ENCODE measurements at regions not wholly inside any gene's neighbourhood (a gene's known extent, or its start where the extent isn't known, plus 50 kb on each side); places are given as distances from the start of the nearest gene placed in this dataset.
"Not testable (repeated sequence)": the region's sequence is repeated elsewhere in the genome, so short reads cannot be mapped to it uniquely, and the experiment has no call there.

DNA sequence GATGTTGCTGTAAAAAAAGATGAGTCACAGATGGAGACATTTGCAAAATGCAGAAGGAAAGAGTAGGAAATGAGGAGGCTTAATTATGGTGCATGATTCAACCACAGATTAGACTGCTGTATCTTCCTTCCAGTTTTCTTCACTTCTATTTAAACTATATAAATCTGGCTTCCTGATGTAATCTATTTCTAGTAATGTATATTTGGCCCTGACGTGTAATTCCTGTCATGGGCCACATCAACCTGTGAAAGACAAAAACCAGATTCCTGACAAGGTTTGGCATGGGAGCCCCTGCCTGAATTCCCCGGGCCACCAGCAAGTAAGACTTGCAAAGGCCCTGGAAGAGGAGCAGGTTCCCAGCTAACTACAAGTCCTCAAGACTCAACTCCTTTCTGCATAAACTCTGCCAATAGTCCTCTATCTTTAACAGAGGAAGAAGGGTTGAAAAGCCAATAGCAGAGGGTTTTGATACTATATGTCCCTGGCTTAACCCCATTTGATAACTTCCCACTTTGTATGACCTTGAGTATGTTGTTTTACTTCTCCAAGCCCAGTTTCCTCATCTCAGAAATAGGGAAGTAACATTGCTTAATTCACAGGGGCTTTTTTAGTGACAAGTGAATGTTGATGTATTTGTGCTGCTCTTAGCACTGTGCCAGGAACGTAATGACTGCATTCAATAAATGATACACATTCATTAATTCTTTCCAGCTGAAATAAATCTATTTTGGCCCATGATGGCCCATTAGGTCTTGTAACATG lies 172.7 kb downstream of the SPRY2 start:
- DNase-seq, result no peak

DNA sequence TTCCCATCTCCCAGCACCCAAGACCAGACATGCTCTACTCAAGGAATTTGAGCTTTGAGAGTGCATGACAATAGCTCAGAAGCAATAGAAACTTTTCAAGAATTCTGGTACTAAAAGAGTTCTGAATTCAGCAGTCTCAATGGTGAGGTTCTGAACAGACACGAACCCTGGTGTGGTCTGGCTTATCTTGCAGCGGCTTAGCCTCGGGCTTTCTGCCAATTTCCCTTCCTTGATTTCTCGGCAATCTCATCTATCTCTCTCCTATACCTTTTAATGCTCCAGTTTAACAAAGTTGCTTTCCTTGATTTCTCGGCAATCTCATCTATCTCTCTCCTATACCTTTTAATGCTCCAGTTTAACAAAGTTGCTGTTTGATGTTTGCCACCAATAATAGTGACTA lies 174.6 kb downstream of the SPRY2 start:
- no peak for DNase-seq

DNA sequence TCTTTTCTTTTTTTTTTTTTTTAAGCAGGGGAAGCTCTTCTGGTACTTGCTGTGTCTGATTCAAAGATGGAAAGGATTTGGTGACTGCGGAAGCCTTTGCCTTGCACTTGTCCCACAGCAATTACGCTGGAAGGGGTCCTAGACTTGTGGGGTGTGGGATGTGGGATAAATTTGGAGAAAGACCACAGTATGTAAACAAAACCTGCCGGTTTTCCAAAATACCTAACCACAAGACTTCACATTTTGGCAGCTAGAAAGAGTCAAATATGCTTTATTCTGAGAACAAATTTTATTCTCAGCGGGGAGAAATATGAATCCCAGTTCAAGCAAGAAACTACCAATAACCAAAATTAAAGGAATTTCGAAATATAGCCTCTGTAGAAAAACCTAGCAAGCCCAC lies 176.5 kb downstream of the SPRY2 start:
- DNase-seq, result no peak

DNA sequence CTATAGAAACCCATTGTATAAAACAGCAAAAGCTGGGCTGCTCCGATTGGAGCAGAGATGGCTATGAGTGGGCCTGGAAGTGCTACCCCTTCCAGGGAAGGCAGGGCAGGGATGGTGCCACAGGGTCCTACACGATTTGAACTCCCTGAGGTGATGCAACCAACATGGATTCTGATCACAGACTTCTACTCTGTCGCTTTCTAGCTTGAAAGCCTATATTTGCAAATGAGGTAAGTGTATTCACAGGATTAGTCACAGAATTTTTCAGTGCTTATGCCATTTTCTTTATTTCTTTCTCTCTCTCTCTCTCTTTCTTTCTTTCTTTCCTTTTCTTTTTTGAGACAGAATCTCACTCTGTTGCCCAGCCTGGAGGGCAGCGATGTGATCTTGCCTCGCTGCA lies 179.0 kb downstream of the SPRY2 start:
- DNase-seq, result no peak

- no peak for DNase-seq
Observed at GRCh38 chr13:80161219-80161618, 179.7 kb downstream of the SPRY2 start.

DNA sequence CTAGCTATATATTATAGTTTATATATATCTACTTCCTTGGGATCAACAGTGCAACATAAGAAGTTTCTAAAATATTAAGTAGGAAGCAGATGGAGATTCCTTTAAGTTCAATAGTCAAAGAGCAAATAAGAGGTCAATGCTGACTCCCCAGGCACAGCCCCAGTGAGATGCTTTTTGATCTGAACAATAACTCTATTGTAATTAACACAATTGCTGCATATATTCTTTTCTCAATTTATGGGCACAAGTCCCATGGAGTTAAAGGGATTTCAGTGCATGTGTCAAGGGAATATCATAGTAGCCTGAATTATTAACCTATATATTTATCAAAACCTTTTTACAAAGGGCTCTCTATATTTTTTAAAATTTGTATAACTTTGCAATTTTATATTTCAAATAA lies 180.8 kb downstream of the SPRY2 start:
- no peak for DNase-seq

DNA sequence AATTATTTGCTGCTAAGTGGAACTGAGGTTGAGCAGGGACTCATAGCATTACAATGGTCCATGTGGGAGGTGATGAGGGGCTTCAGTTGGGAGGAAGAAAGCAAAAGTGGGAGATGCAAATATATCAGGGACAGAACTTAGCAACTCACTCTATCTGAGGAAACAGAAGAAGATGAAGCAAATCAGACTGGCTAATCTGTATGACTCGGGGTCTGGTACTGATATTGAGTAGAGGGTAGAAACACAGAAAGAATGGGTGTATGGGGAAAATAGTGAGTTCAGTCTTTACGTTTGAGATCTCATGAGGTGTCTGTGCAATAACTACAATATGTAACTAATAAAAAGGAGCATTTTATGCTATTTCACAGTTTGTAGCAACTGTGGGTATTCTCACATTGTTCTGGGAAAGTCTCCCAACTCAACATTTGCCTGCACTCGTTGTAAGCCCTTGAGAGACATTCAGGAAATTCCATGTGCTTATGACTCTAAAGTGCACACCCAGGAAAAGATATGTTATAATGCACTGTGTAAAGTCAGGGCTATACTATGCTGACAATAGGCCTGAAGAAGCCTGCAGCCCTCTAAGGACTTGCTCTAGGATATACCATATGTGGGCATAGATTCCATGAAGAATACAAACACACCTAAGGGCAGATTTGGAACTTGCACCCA lies 183.5 kb downstream of the SPRY2 start:
- DNase-seq, result no peak

DNA sequence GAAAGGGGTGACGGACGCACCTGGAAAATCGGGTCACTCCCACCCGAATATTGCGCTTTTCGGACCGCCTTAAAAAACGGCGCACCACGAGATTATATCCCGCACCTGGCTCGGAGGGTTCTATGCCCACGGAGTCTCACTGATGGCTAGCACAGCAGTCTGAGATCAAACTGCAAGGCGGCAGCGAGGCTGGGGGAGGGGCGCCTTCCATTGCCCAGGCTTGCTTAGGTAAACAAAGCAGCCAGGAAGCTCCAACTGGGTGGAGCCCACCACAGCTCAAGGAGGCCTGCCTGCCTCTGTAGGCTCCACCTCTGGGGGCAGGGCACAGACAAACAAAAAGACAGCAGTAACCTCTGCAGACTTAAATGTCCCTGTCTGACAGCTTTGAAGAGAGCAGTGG lies 188.8 kb downstream of the SPRY2 start:
- DNase-seq, result not testable (repeated sequence)

DNA sequence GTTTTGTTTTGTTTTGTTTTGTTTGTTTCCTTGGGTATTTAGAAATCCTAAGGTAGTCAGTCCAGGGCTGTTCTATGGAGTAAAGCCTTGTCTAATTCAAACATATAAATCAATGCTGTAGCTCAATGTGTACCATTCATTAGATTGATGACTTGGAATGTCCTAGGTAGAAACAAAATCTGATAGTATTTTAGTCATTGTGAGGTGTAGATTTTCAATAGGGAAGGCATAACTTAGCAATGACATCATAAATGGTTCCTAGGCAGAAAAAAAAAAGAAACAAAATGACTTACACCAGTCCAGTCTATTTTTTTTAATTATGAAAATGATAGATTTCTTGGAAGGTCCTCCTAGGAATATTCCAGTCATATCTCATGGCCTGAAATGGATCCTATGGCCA lies 189.9 kb downstream of the SPRY2 start:
- no peak for DNase-seq

- no peak for DNase-seq
Observed at GRCh38 chr13:80149736-80150135, 191.2 kb downstream of the SPRY2 start.

DNA sequence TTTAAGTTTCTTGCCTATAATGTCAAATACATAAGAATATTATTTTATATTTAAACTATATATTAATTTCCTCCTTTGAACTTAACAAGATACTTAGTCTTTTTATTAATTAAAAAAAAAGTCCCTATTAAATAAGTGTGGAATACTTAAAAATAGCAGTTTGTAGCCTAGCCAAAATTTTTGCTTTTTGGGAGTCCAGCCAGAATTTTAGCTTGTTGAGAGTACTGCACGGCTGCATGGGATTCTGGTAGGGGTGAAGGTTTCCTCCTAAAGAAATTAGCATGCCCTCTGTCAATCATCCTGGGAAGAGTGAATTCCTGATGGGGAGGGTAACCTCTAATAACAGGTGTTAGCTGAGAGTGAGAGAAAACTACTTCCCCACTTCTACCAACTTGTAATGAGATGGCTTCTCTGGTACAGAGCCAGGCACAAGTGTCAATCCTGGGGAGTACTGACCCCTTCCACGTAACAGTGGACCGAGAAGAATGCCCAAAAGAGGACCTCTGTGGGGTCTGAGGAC lies 195.7 kb downstream of the SPRY2 start:
- DNase-seq, result no peak

DNA sequence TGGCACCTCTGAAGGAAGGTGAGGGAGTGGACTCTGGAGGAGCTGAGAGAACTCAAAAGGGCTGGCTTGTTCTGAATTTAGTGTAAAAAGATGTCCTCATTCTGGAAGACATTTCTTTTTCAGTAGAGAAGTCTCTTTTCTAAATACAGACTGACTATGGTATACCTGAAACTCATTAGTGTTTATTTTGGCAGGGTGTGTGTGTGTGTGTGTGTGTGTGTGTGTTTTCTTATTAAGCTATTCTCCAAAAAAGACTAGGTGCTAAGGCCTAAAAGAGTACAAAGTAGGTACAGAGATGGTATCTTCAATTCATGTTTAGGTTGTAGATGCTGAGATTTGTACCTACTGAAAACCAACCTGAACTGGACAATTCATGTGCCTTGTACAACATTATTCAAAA lies 196.4 kb downstream of the SPRY2 start:
- no peak for DNase-seq

DNA sequence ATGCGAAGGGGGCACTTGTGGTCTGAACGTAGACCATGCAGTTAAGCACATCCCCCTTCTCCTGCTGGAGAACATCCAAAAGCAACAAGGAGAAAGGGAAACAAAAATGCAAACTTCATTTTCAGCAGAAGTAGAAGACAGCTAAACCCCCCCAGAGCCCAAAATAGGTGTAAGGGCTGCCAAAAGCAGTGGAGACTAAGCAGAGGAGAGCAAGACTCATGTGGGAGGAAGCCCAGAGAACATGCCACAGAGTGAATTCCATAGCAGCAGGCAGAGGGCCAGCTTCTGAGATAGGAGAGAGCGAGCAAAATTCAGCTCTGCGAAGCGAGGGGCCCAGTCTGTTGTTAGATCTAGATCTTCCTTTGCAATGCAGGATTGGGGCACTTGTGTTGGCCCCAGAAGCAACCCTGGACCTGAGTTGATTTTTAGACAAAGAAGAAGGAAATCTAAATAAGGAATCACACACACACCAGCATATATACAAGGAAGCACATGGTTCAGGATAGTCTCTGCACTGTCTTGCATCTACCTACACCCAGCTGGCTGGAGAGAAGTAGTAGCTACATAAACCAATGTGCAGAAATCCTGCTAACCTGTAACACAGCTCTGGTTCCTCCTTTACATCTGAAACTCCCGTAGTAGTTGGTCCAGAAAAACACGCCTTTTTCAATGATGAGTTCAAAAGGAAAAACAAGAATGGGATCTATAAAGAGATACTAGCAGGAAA lies 199.6 kb downstream of the SPRY2 start:
- no peak for DNase-seq

DNA sequence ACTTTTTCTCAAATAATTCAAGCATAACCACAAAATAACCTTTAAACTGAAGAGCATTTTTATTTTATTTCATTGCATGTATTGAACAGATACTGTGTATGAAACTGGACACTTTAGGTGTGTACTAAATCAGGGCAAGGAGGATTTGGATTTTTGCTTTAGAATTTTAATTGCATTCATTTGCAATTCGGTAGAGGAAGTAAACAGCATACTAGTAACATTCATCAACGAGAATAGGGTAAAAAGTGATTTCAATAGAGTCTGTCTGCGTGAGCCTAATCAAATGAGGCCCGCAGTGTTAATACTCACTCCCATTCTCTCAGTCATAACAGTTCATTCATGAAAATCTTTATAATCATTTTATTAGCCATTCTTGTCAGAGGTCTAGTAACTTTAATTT lies 200.2 kb downstream of the SPRY2 start:
- DNase-seq, result no peak

- no peak for DNase-seq
Observed at GRCh38 chr13:80139196-80139595, 201.7 kb downstream of the SPRY2 start.

DNA sequence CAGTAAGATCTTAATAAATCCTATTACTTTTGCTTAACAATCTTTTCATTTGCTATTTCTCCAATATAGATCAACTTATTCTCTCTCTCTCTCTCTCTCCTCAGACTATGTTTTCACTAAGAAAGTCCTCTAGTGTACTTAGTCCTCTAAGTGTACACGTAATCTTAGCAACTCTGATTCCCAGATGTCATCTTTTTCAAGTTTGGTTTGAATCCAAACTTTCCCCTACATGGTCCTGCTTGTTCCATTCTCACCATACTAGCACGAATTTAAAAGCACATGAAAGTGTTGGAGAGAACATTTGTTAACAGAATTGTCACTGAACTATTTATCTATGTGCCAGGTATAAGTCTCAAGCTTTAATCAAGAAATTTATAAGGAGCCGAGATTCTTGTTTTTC lies 202.9 kb downstream of the SPRY2 start:
- no peak for DNase-seq

- DNase-seq, result no peak
Observed at GRCh38 chr13:80134346-80134745, 206.6 kb downstream of the SPRY2 start.

DNA sequence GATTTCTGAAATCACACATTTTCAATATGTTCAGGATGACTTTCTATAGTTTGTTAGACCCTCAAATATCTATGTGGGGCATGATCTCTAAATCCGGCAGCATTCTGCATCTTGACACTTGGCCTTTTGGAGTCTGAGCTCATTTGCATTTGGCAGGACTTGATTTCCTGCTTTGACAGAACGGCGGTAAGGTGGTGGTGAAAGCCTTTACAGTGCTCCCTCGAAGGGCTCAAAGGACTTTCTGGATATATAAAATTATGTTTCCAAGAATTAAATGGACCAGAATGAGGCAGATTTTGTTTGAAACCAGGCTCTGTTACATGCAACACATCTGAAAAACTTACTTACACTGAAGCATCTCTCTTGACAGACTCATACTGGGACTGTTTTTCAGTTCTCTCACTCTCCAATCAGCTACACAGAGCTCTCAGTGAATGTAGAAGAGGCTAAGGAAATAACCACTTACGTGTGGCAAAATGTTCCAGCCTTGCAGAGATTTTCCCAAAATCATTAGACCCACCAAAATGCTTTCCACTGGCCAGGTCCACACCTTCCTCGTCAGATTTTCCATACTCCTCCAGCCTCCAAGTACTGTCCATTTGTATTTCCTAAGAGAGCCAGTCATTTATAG lies 207.2 kb downstream of the SPRY2 start:
- DNase-seq, result no peak

DNA sequence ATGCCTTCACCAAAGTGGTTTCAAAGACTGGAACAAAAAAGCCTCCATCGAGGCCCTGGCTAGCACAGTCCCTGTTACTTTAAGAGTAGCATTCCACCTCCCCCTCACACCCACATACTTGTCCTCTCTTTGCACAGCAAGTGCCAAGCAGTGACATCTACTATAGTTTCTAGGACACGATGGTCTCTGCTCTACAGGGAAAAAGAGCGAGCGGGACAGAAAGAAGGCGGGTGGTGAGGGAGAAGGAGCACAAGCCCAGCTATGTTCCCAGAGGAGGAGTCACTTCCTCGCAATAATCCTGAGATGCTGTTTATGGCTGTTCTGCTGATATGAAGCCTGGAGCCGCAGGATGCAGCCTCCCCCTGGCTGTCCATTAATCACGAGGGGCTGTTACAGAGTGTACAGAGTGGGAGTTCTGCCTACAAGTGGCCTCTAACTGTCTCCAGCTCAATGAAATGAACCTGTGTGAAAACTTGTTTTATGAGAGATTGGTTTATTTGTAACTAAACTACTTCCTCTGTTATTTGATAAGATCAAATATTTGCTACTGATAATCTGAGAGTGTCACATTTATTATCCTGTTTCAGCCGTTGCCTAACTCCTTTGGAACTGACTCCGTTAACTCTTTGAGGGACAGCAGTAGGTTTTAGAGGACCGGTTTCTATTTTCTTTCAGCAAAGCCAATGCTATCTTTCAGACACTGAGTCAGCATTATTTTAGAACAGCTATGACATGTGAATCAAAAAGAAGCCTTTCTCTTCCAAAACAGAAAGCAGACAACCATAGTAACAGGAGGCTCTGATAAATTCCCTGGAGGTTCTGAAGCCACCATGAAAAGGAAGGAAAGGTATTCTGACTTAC lies 208.0 kb downstream of the SPRY2 start:
- no peak for DNase-seq

- no peak for DNase-seq
Observed at GRCh38 chr13:80131204-80131603, 209.7 kb downstream of the SPRY2 start.

- DNase-seq, result no peak
Observed at GRCh38 chr13:80126389-80127068, 214.4 kb downstream of the SPRY2 start.

GRCh38 chr13:80123945-80124344 lies 217.0 kb downstream of the SPRY2 start:
- no peak for DNase-seq
